H1 (cell line): ENCODE measurements at regions not wholly inside any gene's neighbourhood (a gene's known extent, or its start where the extent isn't known, plus 50 kb on each side); places are given as distances from the start of the nearest gene placed in this dataset.

Source experiments
- RAD21 ChIP-seq, 2 experiments: IDR thresholded peaks in 1 of 2; conservative IDR thresholded peaks in 1 of 2; 2 replicates each; pipeline ENCODE4 v1.6.1; 2011; ENCODE audit warnings: low read depth in 2 of 2, low read length in 2 of 2, improper control_type of control experiment in 1 of 2, inconsistent platforms in 1 of 2, mild to moderate bottlenecking in 1 of 2, moderate library complexity in 1 of 2
- YY1 ChIP-seq: IDR thresholded peaks from 2 replicates; pipeline ENCODE4 v1.6.1; 2011; ENCODE audit warnings: low read depth, mild to moderate bottlenecking, low read length
- ZNF274 ChIP-seq: IDR thresholded peaks from 2 replicates; pipeline ENCODE4 v1.7.0; 2012; ENCODE audit warnings: low read length, borderline replicate concordance; ENCODE audit errors: extremely low read depth

- TF ChIP-seq ZNF274 (no peak), YY1 (no peak), RAD21 (IDR thresholded peaks at IDR 0.05 in 1 of 2, conservative IDR thresholded peaks at IDR 0.05 in 1 of 2; ENCODE audit: low read depth in 2 of 2, low read length in 2 of 2) (no peak)
Observed at GRCh38 chr2:226216575-226216974, 583.0 kb downstream of the IRS1 start (continued).
